IMR-90 (cell line): ENCODE measurements at regions not wholly inside any gene's neighbourhood (a gene's known extent, or its start where the extent isn't known, plus 50 kb on each side); places are given as distances from the start of the nearest gene placed in this dataset.
"Not testable (repeated sequence)": the region's sequence is repeated elsewhere in the genome, so short reads cannot be mapped to it uniquely, and the experiment has no call there.

Experiments used
- ATAC-seq: fragments of 200-7000 bp; cut with Tn5 transposase; 2 replicates; pipeline ENCODE4 v1.9.1; 2020; ENCODE audit warnings: low read depth, mild to moderate bottlenecking, moderate library complexity
- BruUV-seq: library from RNA; stranded (reverse); fragments of 400-500 nt; replicated peaks from 2 replicates; lab custom pipeline; 2021; lab: Mats Ljungman, UMichigan
- CTCF ChIA-PET: fragments of 300-600 bp; formaldehyde crosslinking; extraction: SDS; loops from one replicate; lab custom pipeline; 2021; ENCODE audit warnings: antibody characterized with exemption; lab: Yijun Ruan, JAX
- POLR2A ChIA-PET: fragments of 300-600 bp; sonication (Branson Sonifier 250); formaldehyde crosslinking; loops from one replicate; lab custom pipeline; 2022; ENCODE audit warnings: antibody characterized with exemption; ENCODE audit not compliant: unreplicated experiment; lab: Charles Lee
- DNase-seq: peaks from one replicate; pipeline ENCODE4 v3.0.0; 2013
- H2AFZ ChIP-seq: replicated peaks from 2 replicates; pipeline ENCODE3; 2013; ENCODE audit warnings: low read length, mild to moderate bottlenecking; ENCODE audit not compliant: poor library complexity
- H2AK5ac ChIP-seq: 2 replicates; pipeline ENCODE4 v1.6.1; 2013; ENCODE audit warnings: low read depth, low read length, inconsistent platforms
- H2AK9ac ChIP-seq: replicated peaks from 2 replicates; pipeline ENCODE3; 2013; ENCODE audit warnings: mild to moderate bottlenecking, low read depth, low read length, moderate library complexity; ENCODE audit not compliant: poor library complexity
- H2BK120ac ChIP-seq: 2 replicates; pipeline ENCODE4 v1.6.1; 2013; ENCODE audit warnings: low read depth, low read length, inconsistent platforms
- H2BK15ac ChIP-seq: 3 replicates; pipeline ENCODE4 v1.6.1; 2013; ENCODE audit warnings: low read depth, low read length, inconsistent platforms
- H2BK20ac ChIP-seq: 2 replicates; pipeline ENCODE4 v1.6.1; 2013; ENCODE audit warnings: low read depth, mild to moderate bottlenecking, inconsistent platforms, low read length, moderate library complexity
- H2BK5ac ChIP-seq: 2 replicates; pipeline ENCODE4 v1.6.1; 2013; ENCODE audit warnings: mild to moderate bottlenecking, low read depth, low read length, inconsistent platforms; ENCODE audit not compliant: poor library complexity, severe bottlenecking
- H3K14ac ChIP-seq: replicated peaks from 2 replicates; pipeline ENCODE4 v1.6.1; 2013; ENCODE audit warnings: low read depth, low read length, inconsistent platforms
- H3K18ac ChIP-seq: 2 replicates; pipeline ENCODE4 v1.6.1; 2013; ENCODE audit warnings: low read depth, low read length, control low read depth
- H3K23ac ChIP-seq: 2 replicates; pipeline ENCODE4 v1.6.1; 2013; ENCODE audit warnings: low read depth, low read length, inconsistent platforms
- H3K27ac ChIP-seq: 2 replicates; pipeline ENCODE4 v1.5.1; 2013; ENCODE audit warnings: mild to moderate bottlenecking, control low read depth, low read length; ENCODE audit not compliant: insufficient read depth
- H3K27me3 ChIP-seq: 2 replicates; pipeline ENCODE4 v1.6.1; 2013; ENCODE audit warnings: low read length; ENCODE audit not compliant: control insufficient read depth, insufficient read depth
- H3K36me3 ChIP-seq: 2 replicates; pipeline ENCODE4 v1.6.1; 2013; ENCODE audit warnings: low read length, mixed read lengths; ENCODE audit not compliant: control insufficient read depth, insufficient read depth
- H3K4ac ChIP-seq: 2 replicates; pipeline ENCODE4 v1.6.1; 2013; ENCODE audit warnings: low read depth, low read length, inconsistent platforms
- H3K4me1 ChIP-seq: 2 replicates; pipeline ENCODE4 v1.6.1; 2013; ENCODE audit warnings: low read length, mixed read lengths; ENCODE audit not compliant: control insufficient read depth, insufficient read depth
- H3K4me2 ChIP-seq: 2 replicates; pipeline ENCODE4 v1.6.1; 2013; ENCODE audit warnings: low read depth, mild to moderate bottlenecking, control low read depth, low read length, moderate library complexity
- H3K4me3 ChIP-seq: 2 replicates; pipeline ENCODE4 v1.5.1; 2013; ENCODE audit warnings: low read depth, mild to moderate bottlenecking, control low read depth, low read length, moderate library complexity; ENCODE audit not compliant: insufficient read depth
- H3K56ac ChIP-seq: 2 replicates; pipeline ENCODE4 v1.6.1; 2013; ENCODE audit warnings: low read length, inconsistent platforms; ENCODE audit not compliant: insufficient read depth; ENCODE audit errors: extremely low read depth
- H3K79me1 ChIP-seq, 2 experiments: 2 replicates each; pipeline ENCODE4 v1.6.1; 2013; ENCODE audit warnings: low read length in 2 of 2, inconsistent platforms in 1 of 2, low read depth in 1 of 2
- H3K9ac ChIP-seq: 2 replicates; pipeline ENCODE4 v1.6.1; 2013; ENCODE audit warnings: low read depth, low read length, control low read depth
- H3K9me1 ChIP-seq: 2 replicates; pipeline ENCODE4 v1.6.1; 2013; ENCODE audit warnings: low read length, inconsistent platforms; ENCODE audit not compliant: insufficient read depth
- H3K9me3 ChIP-seq: 2 replicates; pipeline ENCODE4 v1.6.1; 2013; ENCODE audit warnings: low read length; ENCODE audit not compliant: control insufficient read depth, insufficient read depth
- H4K20me1 ChIP-seq: 2 replicates; pipeline ENCODE4 v1.6.1; 2013; ENCODE audit warnings: low read length, inconsistent platforms; ENCODE audit not compliant: insufficient read depth
- H4K5ac ChIP-seq: 2 replicates; pipeline ENCODE4 v1.6.1; 2013; ENCODE audit warnings: mild to moderate bottlenecking, low read depth, low read length, control low read depth
- H4K8ac ChIP-seq, 2 experiments: 2 replicates each; pipeline ENCODE4 v1.6.1; 2013; ENCODE audit warnings: low read depth in 2 of 2, low read length in 2 of 2, control low read depth in 1 of 2, inconsistent platforms in 1 of 2
- H4K91ac ChIP-seq: 2 replicates; pipeline ENCODE4 v1.6.1; 2013; ENCODE audit warnings: low read depth, low read length, inconsistent platforms; ENCODE audit not compliant: insufficient read depth
- CEBPB ChIP-seq: IDR thresholded peaks from 2 replicates; pipeline ENCODE4 v1.6.1; 2012; ENCODE audit warnings: low read depth, low read length, improper control_type of control experiment
- CHD1 ChIP-seq: IDR thresholded peaks from 2 replicates; pipeline ENCODE4 v1.6.1; 2012; ENCODE audit warnings: low read depth, low read length, improper control_type of control experiment
- FOS ChIP-seq: fragments of 150-350 bp; IDR thresholded peaks from 2 replicates; pipeline ENCODE4 v1.6.1; 2016; ENCODE audit warnings: low read depth, low read length
- MAFK ChIP-seq: IDR thresholded peaks from 2 replicates; pipeline ENCODE4 v1.6.1; 2012; ENCODE audit warnings: low read depth, low read length, improper control_type of control experiment
- MXI1 ChIP-seq: IDR thresholded peaks from 2 replicates; pipeline ENCODE4 v1.6.1; 2012; ENCODE audit warnings: low read depth, mild to moderate bottlenecking, low read length, moderate library complexity, borderline replicate concordance
- POLR2A ChIP-seq: IDR thresholded peaks from 2 replicates; pipeline ENCODE4 v1.6.1; 2012; ENCODE audit warnings: mild to moderate bottlenecking, low read depth, low read length
- RAD21 ChIP-seq: IDR thresholded peaks from 2 replicates; pipeline ENCODE4 v1.6.1; 2012; ENCODE audit warnings: low read length, improper control_type of control experiment
- RCOR1 ChIP-seq: IDR thresholded peaks from 2 replicates; pipeline ENCODE4 v1.6.1; 2012; ENCODE audit warnings: mild to moderate bottlenecking, low read length, improper control_type of control experiment; ENCODE audit not compliant: insufficient replicate concordance
- WGBS, 2 experiments: methylation state at CpG; one replicate each; pipeline versions ENCODE4 v1.1.5 to v1.1.7; 2013; ENCODE audit warnings: missing lambda C conversion rate in 2 of 2; ENCODE audit not compliant: insufficient read length in 1 of 2; ENCODE audit errors: extremely low coverage in 2 of 2; 5-methylcytosine and 5-hydroxymethylcytosine counted together
- dilution Hi-C: fragments of 300-500 bp; cut with HindIII; formaldehyde crosslinking; loops from one replicate; pipeline ENCODE4 v1.14.3; 2018; ENCODE audit warnings: low sequenced_read_pairs; ENCODE audit not compliant: unreplicated experiment
- in situ Hi-C: fragments of 300-500 bp; cut with MboI; formaldehyde crosslinking; loops from 3 replicates; pipeline ENCODE4 v1.14.3; 2019; ENCODE audit warnings: low sequenced_read_pairs, inconsistent platforms, mixed read lengths
- intact Hi-C: fragments of 100-400 bp; cut with micrococcal nuclease; formaldehyde crosslinking; loops from 2 replicates; pipeline ENCODE4 v1.10.0; 2022
- TF ChIP-seq, protein P1 (sequence below): conservative IDR thresholded peaks from 2 replicates; pipeline ENCODE4 v1.5.1; 2012; ENCODE audit warnings: mild to moderate bottlenecking, low read depth, low read length, improper control_type of control experiment

DNA sequence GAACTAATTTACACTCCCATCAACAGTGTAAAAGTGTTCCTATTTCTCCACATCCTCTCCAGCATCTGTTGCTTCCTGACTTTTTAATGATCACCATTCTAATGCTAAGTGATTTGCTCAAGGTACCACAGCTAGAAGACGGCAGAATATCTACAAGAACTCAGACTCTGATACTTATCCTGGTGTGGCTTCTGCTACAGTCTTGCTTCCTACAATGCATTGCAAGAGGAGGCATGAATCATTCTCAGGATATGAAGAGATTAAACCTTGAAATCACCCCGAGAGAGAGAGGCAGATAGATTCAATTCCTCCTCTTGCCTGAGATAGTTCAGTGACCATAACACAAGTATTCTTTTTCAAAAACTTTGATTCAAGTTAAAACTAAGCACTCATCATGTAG, 306.4 kb downstream of the TBC1D4 start:
- no peak overlapping the region for H3K23ac ChIP-seq
- no peak overlapping the region for H2BK5ac ChIP-seq
- no peak overlapping the region for H3K9ac ChIP-seq
- no peak overlapping the region for H2BK15ac ChIP-seq
- H4K5ac ChIP-seq: no peak overlapping the region
- H3K56ac ChIP-seq: no peak overlapping the region
- CTCF ChIA-PET: no interaction called here
- H2AK5ac ChIP-seq: no peak overlapping the region
- no peak overlapping the region for H4K91ac ChIP-seq
- H2AFZ ChIP-seq: no peak overlapping the region
- no peaks in the 10 kb centered on the region for H3K9me3 ChIP-seq
- no peaks in the 10 kb centered on the region for H3K4me1 ChIP-seq
- no peak overlapping the region for H3K18ac ChIP-seq
- no peak overlapping the region for H2BK120ac ChIP-seq
- DNase-seq (peak; percentile 20), ATAC-seq (peak; percentile 37; the same call in 1 of the 2 replicates)
- no peaks in the 10 kb centered on the region for H3K9me1 ChIP-seq
- no peak overlapping the region for H3K4ac ChIP-seq
- H3K36me3 ChIP-seq: no peaks in the 10 kb centered on the region
- POLR2A ChIA-PET: no interaction called here
- H3K4me3 ChIP-seq: no peak overlapping the region
- no peaks in the 10 kb centered on the region for H4K20me1 ChIP-seq
- dilution Hi-C loops (no loop called here), in situ Hi-C loops (no loop called here), intact Hi-C loops (no loop called here)
- TF ChIP-seq FOS (no peak), CEBPB (no peak), MAFK (no peak), RAD21 (no peak), CHD1 (no peak), RCOR1 (no peak), MXI1 (no peak), POLR2A (no peak)
- TF ChIP-seq, protein P1, sequence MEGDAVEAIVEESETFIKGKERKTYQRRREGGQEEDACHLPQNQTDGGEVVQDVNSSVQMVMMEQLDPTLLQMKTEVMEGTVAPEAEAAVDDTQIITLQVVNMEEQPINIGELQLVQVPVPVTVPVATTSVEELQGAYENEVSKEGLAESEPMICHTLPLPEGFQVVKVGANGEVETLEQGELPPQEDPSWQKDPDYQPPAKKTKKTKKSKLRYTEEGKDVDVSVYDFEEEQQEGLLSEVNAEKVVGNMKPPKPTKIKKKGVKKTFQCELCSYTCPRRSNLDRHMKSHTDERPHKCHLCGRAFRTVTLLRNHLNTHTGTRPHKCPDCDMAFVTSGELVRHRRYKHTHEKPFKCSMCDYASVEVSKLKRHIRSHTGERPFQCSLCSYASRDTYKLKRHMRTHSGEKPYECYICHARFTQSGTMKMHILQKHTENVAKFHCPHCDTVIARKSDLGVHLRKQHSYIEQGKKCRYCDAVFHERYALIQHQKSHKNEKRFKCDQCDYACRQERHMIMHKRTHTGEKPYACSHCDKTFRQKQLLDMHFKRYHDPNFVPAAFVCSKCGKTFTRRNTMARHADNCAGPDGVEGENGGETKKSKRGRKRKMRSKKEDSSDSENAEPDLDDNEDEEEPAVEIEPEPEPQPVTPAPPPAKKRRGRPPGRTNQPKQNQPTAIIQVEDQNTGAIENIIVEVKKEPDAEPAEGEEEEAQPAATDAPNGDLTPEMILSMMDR: no peak
- peaks cover 3% of the 10 kb centered on the region; the same call in 1 of the 2 replicates for H3K27me3 ChIP-seq
- BruUV-seq: no TSS peak
- H3K4me2 ChIP-seq: no peak overlapping the region
- H2BK20ac ChIP-seq: no peak overlapping the region
- H4K8ac ChIP-seq: no peak overlapping the region
- no peaks in the 10 kb centered on the region for H3K79me1 ChIP-seq
- H3K14ac ChIP-seq: no peak overlapping the region
- no CpG with 5 or more reads among the region's 2 CpGs for WGBS, 2 experiments
- no peak overlapping the region for H2AK9ac ChIP-seq
- no peak overlapping the region for H3K27ac ChIP-seq

DNA sequence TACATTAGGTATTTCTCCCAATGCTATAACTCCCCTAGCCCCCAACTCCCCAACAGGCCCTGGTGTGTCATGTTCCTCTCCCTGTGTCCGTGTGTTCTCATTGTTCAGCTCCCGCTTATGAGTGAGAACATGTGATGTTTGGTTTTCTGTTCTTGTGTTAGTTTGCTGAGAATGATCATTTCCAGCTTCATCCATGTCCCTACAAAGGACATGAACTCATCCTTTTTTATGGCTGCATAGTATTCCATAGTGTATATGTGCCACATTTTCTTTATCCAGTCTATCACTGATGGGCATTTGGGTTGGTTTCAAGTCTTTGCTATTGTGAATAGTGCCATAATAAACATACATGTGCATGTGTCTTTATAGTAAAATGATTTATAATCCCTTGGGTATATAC, 306.9 kb downstream of the TBC1D4 start:
- H3K9me1 ChIP-seq, in situ Hi-C loops, H4K20me1 ChIP-seq, H2AK9ac ChIP-seq, H3K36me3 ChIP-seq, H3K9ac ChIP-seq, H3K23ac ChIP-seq, ATAC-seq, H3K18ac ChIP-seq, H3K4me1 ChIP-seq, BruUV-seq, H3K27me3 ChIP-seq, DNase-seq, H3K4me3 ChIP-seq, CTCF ChIA-PET, H3K14ac ChIP-seq, H3K56ac ChIP-seq, dilution Hi-C loops, H3K27ac ChIP-seq, H2AK5ac ChIP-seq, H3K4me2 ChIP-seq, H3K79me1 ChIP-seq, H4K8ac ChIP-seq, intact Hi-C loops, H2BK5ac ChIP-seq, H4K5ac ChIP-seq, H2AFZ ChIP-seq, POLR2A ChIA-PET, H3K4ac ChIP-seq, H2BK20ac ChIP-seq, H3K9me3 ChIP-seq, H2BK120ac ChIP-seq, H2BK15ac ChIP-seq, H4K91ac ChIP-seq: not testable (repeated sequence)
- no CpG with 5 or more reads among the region's 2 CpGs for WGBS, 2 experiments
